LNCAP (cell line): ENCODE measurements at regions not wholly inside any gene's neighbourhood (a gene's known extent, or its start where the extent isn't known, plus 50 kb on each side); places are given as distances from the start of the nearest gene placed in this dataset.

ENCODE experiments used
- CTCF ChIP-seq: fragments of 450-650 bp; IDR thresholded peaks from 2 replicates; pipeline ENCODE4 v1.5.1; 2017; ENCODE audit warnings: mild to moderate bottlenecking

GRCh38 chr2:194252127-194252526 lies 1404.9 kb upstream of the SLC39A10 start:
- no peak for TF ChIP-seq CTCF

- no peak for TF ChIP-seq CTCF
Measured at GRCh38 chr2:194232600-194232999, 1424.4 kb upstream of the SLC39A10 start.

- TF ChIP-seq CTCF: no peak
Measured at GRCh38 chr2:194223218-194223617, 1433.8 kb upstream of the SLC39A10 start.

GRCh38 chr2:194214192-194214591 lies 1442.8 kb upstream of the SLC39A10 start:
- no peak for TF ChIP-seq CTCF

GRCh38 chr2:194205568-194206227 lies 1451.3 kb upstream of the SLC39A10 start:
- TF ChIP-seq CTCF: no peak

- TF ChIP-seq CTCF: no peak
Measured at GRCh38 chr2:194203898-194204297, 1453.1 kb upstream of the SLC39A10 start.

- no peak for TF ChIP-seq CTCF
Measured at GRCh38 chr2:194182888-194183287, 1474.1 kb upstream of the SLC39A10 start.

GRCh38 chr2:194176134-194176533 lies 1480.9 kb upstream of the SLC39A10 start:
- TF ChIP-seq CTCF: no peak
